GM18951 (cell line): ENCODE measurements at regions not wholly inside any gene's neighbourhood (a gene's known extent, or its start where the extent isn't known, plus 50 kb on each side); places are given as distances from the start of the nearest gene placed in this dataset.

Experiments
- POLR2A ChIP-seq: IDR thresholded peaks from 4 replicates; pipeline ENCODE4 v1.6.1; 2011; ENCODE audit warnings: mild to moderate bottlenecking; ENCODE audit not compliant: insufficient read length, insufficient read depth; ENCODE audit errors: extremely low read depth
- in situ Hi-C: fragments of 300-500 bp; cut with MboI; formaldehyde crosslinking; loops from one replicate; pipeline ENCODE4 v1.12.0; 2022; ENCODE audit warnings: low sequenced_read_pairs, mixed read lengths, inconsistent platforms; ENCODE audit not compliant: unreplicated experiment

DNA sequence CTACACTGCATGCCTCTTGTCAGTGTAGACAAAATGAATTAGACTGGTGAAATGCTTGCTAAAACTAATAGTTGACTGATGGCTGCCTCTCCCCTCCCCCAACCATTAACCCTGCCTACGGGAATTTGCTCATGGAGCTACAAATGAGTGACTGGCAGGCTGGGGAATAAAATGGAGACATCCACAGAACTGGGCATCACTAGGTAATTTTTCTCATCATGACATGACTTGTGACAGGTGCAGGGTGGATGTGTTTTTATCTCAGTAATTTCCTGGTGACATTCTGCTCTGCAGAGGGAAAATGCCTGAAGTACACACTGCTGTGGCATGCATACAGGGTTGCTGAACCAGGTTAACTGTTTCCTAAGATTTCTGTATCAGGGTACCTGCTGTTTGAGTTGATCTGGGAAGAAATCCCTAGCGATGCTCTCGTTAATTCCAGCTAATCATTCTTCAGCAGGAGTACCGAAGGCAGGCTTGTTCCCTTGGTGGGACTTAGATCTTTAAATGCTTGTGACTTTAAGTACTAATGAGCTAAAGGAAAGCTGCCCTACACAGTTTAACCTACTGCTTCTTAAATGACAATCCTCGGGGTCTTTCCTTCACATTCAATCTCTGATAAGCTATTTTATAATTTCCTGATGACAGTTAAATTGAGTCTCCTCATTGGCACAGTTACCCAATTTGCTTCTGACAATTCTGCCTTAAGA is 376.3 kb upstream of the LCORL start:
- in situ Hi-C loops, result no loop called here
- no peak for TF ChIP-seq POLR2A

DNA sequence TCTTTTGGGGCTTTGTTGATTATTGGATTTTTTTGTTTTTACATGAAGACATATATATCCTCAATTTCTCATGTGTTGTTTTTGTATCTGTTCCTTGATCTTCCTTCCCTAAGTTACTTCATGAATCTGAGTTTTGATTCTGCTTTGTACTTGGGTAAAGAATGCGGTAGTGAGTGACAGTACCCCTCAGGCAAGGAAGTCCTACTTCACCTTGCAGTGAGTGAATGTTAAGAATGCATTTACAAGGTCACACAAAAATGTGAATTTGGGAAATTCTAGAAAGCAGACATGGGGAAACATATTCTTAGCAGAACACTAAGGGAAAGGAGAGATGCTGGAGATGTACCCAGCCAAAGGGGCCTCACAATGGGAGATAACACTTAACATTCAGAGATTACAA is 373.1 kb upstream of the LCORL start:
- in situ Hi-C loops, result no loop called here
- TF ChIP-seq POLR2A, result no peak

DNA sequence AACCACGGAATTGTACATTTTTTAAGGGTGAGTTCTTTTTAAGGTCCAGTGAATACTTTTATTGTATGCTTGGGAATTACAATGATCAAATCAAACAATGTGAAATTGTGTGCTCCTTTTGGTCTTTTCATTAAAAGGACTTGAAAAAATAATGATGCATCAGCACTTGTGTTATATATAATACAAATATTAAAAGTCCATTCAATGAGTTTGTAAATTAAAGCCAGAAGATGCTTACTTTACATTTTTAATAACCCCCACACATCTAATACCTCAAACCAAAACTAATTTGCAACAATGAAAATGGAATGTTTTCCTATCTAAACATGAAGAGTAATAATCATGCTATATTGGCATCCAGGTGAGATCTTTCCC is 369.8 kb upstream of the LCORL start:
- TF ChIP-seq POLR2A, result no peak
- in situ Hi-C loops, result no loop called here

DNA sequence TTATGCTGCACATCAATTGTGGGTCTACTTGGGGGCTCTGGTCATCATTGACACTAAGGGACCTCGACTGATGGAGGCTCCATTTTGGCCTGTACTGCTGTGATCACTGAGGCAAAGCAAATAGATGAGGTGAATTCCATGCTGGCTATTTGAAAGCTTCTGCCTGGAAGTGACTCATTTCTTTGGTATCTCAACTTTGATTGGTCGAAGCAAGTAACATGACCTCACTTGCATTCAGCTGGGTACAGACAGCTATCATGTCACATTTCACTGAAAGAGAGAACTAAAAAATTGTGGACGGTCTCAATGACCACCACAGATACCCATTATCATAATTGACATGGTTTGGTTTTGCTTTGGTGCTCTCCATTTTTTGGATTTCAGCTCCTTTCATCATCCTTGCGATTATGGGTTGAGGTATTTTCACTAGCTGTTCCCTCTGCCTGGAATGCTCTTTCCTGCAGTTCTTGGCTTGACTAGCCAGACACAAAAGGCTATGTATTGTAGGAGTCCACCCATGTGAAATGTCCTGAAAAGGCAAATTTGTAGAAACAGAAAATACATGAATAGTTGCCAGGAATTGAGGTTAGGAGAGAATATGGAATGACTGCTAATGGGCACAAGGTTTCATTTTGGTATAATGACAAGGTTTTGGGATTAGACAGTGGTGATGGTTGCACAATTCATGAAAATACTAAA is 369.2 kb upstream of the LCORL start:
- in situ Hi-C loops, result no loop called here
- TF ChIP-seq POLR2A, result no peak

DNA sequence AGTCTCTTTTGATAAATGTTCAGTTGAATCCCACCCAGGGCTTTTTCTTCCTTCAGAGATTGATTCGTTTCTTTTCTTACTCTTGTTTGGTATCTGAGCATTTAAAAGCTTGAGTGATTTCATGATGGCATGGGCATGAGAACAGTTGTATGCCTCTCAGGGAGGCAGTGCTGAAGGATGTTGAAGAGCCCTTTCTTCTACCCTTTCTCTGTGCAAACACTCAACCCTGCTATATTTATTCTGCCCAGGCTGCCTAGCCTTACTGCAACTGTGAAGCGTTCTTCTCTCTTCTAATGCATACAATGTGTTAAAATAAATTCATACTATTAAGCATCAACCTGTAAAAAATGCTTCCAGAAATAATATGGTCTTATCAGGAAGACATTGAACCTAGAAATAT is 367.6 kb upstream of the LCORL start:
- in situ Hi-C loops, result no loop called here
- no peak for TF ChIP-seq POLR2A

DNA sequence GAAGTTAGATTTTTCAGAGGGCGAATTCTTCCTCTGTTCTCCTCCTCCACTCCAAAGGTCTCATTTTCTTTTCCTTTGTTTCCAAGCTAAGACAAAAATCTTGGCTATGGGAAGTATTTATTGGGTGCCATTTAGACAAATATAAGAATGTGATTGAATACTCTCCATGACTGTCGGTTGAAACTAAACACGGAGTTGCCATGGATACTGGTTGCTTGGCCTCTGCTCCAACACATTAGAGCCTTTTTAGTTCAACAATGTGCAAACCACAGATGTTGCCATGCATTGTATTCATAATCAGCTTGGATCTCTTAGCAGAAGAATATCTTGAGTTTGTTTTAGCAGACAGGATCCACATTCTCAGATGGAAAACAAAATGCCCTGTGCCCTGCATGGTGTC is 366.5 kb upstream of the LCORL start:
- no peak for TF ChIP-seq POLR2A
- in situ Hi-C loops, result no loop called here

DNA sequence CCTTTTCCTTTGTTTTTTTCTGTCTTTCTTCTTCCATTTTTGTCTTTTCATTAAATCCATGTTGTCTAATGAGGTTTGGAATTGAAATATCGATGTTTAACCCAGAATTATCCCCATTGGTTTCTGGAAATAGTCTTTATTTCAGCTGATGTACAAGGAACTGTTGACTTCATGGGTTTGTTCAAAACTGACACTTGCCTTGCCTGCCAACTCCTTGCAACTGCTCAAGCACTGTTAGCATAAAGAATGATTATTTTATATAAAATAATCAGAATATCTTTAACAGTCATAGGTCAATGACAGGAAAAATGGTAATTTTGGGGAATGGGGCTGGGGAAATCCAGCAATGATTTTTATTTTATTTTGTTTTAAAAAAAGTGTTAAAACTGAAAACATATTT is 359.6 kb upstream of the LCORL start:
- TF ChIP-seq POLR2A, result no peak
- in situ Hi-C loops, result no loop called here

DNA sequence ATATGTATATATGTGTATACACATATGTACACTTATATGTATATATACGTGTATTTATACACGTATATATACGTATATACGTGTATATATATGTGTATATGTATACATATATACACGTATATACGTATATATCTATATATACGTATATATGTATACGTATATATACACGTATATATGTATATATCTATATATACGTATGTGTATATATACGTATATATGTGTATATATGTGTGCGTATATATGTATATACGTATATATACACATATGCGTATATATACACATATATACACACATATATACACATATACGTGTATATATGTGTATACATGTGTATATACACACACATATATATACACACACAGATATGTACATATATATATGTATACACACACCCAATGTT is 348.0 kb upstream of the LCORL start:
- in situ Hi-C loops, result loop anchor here (10.0 to 25.0 kb wide), 2 partner anchors 555 to 832 kb away; partner anchors contain the start of genes DCAF16 and NCAPG
- TF ChIP-seq POLR2A, result no peak

DNA sequence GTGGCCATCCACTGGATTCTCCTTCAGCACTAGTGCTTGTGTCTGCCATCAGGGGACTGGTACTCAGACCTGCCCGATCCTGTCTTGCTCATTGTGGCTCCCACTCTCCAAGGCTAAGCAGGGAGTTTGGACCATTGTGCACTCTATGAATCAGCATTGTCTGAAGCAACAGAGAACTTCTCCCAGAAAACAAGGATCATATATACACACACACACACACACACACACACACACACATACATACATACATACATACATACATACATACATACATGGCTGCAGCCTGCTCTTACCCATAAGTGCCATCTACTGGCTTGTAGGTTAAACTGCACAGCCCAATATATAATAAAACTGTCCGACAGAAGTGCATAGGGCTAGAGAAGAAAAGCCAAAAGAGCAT is 345.3 kb upstream of the LCORL start:
- in situ Hi-C loops, result loop anchor here (10.0 to 25.0 kb wide), 2 partner anchors 552 to 830 kb away; partner anchors contain the start of genes DCAF16 and NCAPG
- no peak for TF ChIP-seq POLR2A

DNA sequence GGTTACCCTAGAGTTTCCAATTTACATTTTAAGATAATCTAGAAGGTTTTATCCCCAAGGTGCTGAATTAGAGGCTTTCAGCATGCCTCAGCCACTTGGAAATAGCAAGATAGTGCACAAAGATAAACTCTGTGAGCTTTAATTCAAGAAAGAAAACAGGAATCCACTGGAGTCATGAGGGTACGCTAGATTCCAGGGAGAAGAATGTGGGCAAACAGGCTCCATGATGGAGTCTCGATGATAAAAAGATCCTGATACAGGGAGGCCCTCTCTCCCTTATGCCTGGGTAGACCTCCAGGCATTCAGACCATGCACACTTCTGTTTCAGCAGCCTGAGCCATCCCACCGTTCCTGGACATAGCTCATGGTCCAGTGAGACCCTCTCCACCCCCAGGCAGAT is 344.6 kb upstream of the LCORL start:
- in situ Hi-C loops, result loop anchor here (10.0 to 25.0 kb wide), 2 partner anchors 551 to 829 kb away; partner anchors contain the start of genes DCAF16 and NCAPG
- TF ChIP-seq POLR2A, result no peak

DNA sequence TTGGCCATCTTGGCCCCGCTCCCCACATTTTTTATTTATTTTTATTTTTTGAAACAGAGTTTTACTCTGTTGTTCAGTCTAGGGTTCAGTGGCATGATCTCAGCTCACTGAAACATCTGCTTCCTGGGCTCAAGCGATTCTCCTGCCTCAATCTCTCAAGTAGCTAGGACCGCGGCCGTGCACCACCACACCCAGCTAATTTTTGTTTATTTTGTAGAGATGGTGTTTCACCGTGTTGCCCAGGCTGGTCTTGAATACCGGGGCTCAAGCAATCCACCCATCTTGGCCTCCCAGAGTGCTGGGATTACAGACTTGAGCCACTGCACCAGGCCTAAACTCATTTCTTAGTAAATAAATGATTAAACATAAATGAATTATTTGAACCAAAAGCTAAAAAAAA is 322.0 kb upstream of the LCORL start:
- no peak for TF ChIP-seq POLR2A
- in situ Hi-C loops, result no loop called here

DNA sequence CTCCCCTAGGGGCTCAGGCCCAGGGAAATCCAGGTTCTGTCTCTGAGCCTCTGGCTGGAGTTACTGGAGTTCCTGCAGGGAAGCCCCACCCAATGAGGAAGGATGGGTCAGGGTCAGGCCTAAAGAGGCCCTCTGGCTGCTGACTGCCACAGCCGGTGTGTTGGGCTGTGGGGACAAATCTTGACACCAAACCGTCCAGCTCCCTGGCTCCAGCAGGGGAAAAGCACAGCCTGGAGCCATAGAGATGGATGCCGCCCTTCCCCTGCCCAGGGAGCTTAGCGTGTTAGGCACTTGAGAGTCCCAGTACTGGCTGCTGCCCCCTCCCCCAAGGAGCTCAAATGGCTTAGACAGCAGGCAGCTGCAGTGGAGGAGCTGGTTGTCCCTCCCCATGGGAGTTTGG is 321.3 kb upstream of the LCORL start:
- TF ChIP-seq POLR2A, result no peak
- in situ Hi-C loops, result no loop called here

DNA sequence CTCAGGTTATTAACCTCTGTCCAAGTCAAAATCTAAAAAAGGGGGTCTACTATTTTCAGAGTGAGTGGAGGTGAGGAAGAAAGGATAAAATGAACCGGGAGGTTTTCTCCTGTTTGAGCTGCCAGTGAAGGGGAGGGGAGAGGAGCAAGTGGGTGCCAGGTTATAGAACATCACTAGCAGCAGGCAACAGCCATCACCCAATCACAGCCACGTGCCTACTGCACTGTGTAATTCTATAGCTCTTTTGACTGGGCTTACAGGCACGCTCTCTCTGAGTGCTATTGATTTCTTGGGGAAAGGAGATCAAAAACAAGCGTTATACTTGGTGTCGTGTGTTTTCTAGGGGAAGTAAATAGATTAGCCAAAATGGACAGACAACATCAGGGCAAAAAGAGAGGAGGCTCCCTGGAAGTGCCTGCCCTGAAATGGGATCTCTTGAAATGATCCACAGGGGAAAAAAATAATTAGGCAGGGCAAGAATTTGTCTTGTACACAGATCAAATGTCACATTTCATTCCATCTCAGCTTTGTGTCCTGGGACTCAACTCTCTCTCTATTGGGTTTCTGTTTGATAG is 300.5 kb upstream of the LCORL start:
- TF ChIP-seq POLR2A, result no peak

DNA sequence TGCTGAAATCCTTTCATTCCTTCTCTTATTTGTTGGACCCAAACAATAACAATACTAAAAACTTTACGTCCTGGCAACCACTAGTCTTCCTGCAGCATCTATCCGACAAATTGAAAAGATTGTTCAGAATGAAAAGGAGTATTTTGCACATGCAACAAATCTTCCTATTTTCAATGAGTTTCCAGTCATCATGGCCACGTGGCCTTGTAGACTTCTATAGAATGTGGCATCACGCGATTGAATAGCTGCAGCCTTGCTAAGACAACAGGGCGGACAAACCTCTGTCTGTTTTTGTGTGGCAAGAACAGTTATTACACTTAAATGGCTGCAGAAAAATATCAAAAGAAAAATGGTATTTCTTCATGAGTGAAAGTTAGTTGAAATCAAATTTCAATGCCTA is 297.9 kb upstream of the LCORL start:
- in situ Hi-C loops, result no loop called here
- no peak for TF ChIP-seq POLR2A

More for the DNA sequence above, 300.5 kb upstream of the LCORL start:
- in situ Hi-C loops, result no loop called here
